HG02759 (cell line): ENCODE measurements at regions not wholly inside any gene's neighbourhood (a gene's known extent, or its start where the extent isn't known, plus 50 kb on each side); places are given as distances from the start of the nearest gene placed in this dataset.

Experiments used
- ATAC-seq: cut with Tn5 transposase; IDR thresholded peaks from one replicate; pipeline ENCODE4 v1.9.1; 2021; ENCODE audit warnings: mild to moderate bottlenecking, moderate library complexity; ENCODE audit not compliant: unreplicated experiment

DNA sequence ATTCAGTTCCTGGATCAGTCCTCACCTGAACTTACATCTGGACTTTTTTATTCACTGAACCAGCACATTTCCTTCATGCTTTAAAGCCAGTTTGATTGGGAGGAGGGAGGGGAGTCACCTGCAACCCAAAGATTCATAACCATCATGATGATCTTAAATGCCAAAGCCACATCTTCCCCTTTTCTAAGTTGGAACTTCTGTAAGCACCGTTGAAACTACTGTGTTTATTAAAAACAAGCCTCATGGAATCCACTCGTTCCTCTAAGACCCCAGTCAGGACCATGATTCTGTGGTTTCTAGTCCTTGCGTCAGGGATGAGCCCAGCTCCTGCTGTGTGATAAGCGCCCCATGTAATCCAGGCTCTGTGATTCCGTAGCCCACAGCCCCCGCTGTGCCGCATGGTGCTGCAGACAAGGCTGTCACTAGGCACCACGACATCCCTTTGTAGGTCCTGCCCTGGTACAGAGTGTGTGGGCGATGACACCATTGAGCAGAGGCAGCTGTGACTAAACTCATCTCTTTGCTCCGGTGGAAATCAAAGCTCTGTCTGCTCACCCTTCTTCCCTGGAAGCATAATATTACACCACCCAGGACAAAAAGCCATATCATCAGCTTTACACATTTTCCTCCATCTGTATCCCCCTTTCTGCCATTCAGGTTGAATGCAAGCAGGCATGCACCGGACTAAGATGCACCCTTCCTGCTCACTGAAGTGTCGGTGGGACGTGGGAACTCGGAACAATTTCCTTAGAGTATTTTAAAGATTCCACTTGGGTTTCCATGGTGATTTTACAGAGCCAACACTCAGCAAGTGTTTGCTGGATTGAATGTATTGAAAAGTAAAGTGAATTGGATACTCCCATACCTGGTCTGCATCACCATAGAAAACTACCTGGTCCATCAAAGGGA, 132.0 kb upstream of the FSTL4 start:
- no peak for ATAC-seq

GRCh38 chr5:133742431-133742988, 130.2 kb upstream of the FSTL4 start:
- ATAC-seq, result peak; percentile 42

GRCh38 chr5:133741818-133742355, 129.5 kb upstream of the FSTL4 start:
- ATAC-seq, result no peak

- no peak for ATAC-seq
Measured at GRCh38 chr5:133741396-133741795, 129.1 kb upstream of the FSTL4 start.

- ATAC-seq, result no peak
Measured at GRCh38 chr5:133739181-133739780, 126.9 kb upstream of the FSTL4 start.

DNA sequence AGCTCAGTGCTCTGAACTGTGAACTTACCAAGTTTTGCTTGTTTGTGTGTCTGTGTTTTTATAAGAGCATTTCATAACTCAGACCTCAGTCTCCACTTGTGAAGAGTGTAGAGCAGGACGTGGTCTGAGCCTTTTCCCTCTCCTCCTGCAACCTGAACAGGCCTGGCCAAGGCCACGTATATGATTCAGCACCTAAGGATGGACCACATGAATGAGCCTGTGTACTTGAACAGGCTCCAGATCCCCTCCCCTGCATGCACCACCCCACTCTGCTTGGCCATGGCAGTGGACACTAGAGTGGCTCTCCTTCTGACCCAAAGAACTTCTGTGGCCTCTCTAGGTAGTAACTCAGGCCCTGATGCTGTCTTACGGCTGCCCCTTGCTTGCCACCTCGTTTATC, 125.9 kb upstream of the FSTL4 start:
- no peak for ATAC-seq

GRCh38 chr5:133736512-133736911, 124.2 kb upstream of the FSTL4 start:
- no peak for ATAC-seq

GRCh38 chr5:133735346-133735745, 123.0 kb upstream of the FSTL4 start:
- no peak for ATAC-seq

GRCh38 chr5:133734916-133735315, 122.6 kb upstream of the FSTL4 start:
- no peak for ATAC-seq

DNA sequence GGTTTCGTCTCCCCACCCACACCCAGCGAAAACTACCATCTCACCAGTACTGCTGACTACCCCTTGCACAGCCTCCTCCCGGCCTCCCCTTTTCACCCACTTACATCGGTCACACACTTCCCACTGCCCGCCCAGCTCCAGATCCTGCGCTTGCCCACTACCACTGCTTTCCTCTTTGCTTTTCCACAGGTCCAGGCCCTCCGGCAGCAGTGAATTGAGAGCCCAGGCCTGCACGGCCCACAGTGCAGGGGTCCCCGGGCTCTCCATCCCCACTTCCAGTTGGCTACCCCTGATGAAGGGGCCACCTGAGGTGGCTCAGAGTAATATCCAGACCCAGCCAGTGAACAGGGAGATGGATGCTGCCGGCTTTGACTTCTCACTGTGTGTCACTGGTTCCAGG, 120.2 kb upstream of the FSTL4 start:
- ATAC-seq, result no peak

GRCh38 chr5:133731951-133732350, 119.6 kb upstream of the FSTL4 start:
- ATAC-seq, result no peak

DNA sequence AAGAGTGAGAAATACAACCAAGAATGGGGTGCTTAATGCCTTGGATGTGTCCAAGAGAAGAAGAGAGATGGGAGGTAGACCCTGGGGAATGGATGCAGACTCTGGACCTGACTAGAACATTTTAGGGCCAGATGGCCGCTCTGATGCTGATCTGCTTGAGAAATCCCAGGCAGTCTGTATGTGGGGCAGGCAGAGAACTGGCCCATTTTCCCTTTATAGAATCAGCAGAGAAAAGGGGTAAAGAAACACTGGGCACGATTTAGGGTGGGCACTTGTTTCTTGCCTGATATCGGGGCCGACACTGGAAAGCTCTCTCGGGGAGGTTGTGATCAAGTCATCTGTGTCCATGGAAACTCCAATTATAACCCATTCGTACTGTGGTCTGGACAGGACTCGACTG, 118.5 kb upstream of the FSTL4 start:
- ATAC-seq, result no peak

DNA sequence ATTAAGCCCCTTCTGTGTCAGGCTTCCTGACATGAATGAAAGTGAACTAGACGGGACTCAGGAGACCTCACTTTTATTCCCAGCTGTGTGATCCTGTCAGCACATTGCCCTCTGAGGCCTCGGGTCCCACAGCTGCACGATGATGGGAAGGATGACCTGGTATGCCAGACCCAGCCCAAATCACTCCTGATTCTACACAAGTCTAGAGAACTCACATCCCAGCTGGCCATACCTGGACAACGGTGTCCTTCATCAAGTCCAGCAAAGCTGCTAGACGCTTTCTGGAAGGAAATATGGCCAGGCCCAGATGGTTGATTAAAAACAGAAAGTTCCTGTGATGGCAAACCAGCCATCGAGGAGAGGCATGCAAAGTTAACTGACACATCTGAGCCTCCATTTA, 118.0 kb upstream of the FSTL4 start:
- no peak for ATAC-seq

GRCh38 chr5:133729800-133730199, 117.5 kb upstream of the FSTL4 start:
- no peak for ATAC-seq

DNA sequence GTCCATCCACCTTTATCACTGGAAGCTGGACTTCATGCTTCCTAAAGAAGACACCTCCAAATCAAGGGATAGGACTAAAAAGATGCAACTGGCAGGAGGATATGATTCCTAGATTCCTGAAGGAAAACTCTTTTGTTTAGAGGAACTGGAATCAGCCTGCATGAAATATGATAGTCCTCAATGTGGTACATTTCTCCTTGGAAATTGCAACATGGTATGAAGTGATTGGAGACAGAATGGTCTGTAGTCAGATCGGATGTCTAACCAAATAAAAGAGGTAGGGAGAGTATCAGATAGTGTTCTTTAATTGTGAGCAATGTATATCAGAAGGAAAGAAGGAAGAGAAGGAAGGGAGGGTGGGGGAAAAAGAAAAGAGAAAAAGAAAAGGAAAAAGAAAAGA, 116.1 kb upstream of the FSTL4 start:
- ATAC-seq, result no peak

DNA sequence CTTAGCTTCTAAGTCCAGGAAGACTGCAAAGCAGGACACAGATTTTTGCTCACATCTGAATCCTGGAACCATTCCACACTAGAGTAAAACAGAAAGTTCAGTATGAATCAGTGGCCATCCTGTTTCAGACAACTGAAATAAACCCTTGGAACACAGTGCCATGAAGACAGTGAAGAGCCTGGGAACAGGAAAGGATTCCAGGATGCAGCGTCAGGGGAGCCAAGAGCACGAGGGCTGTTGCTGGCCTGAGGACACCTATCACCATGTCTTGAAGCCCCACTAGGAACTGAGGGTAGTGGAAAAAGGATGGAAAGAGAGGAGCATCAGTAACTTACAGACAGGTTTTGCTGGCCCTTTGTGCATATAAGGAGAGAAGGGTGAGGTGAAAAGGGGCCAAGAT, 115.3 kb upstream of the FSTL4 start:
- ATAC-seq, result no peak

DNA sequence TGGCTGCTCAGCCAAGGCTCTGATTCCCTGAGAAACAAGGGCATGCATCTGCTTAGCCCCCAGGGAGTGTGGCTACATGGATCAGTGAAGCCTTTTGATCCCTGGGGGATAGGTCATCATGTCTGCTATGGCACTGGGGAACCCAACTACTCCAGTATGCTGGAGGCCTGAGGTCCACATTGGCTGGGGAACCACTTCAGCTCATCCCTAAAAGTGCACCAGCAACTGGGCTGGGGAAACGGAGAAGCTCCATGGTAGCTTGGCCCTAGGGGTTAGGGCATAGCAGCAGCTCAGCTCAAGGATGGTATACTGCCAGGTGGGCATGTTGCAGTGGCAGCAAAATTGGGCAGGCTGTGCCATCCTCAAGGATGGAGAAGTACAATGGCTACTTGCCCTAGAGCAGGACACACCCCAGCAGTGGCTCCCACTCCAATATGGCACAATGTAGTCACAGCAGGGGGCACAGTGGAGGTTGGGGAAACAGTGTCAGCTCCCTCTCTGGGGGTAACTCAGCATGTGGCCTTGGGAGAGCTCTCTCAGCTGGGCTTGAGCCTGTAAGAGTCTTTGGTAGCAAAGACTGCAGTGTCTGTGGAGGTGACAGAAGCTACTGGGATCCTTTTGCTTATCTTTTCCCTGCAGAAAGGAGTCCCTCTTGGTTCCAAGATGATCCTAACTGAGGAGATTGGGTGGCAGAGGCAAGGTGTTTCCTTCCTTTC, 111.5 kb upstream of the FSTL4 start:
- no peak for ATAC-seq

DNA sequence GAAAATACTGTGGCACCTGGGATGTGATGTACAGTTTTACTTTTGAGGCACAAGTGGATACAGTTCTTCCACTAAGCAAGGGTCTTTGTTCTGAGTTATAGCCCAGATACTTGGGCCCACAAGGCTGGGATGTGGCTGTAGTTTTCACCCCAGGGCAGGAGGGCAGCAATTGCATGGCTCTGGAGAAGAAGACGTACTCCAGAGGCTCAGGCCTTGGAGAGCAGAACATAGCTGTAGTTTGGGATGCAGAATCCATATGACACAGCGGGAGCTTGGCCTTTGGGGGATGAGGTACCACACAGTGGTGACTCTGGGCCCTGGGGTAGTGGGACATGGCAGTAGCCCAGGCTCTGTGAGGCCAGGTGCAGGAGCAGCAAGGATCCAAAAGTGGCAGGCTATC, 110.8 kb upstream of the FSTL4 start:
- no peak for ATAC-seq

GRCh38 chr5:133721365-133721764, 109.0 kb upstream of the FSTL4 start:
- ATAC-seq, result no peak

DNA sequence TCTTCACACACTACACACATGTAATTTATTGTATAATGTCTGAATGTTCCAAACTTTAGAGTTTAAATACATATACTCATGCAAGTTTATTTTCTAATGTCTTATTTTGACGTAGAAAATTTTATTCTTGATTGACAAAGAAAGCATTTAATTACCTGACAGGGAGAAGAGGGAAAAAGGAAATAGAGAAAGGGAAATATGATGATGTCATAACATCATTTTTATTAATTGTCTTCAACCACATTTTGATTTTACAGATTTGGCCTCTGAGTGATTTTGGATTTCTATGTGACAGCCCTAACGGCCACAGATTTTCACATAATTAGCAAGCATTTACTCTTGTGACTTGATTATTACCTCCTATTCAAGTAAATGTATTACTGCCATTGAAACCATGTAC, 106.1 kb upstream of the FSTL4 start:
- no peak for ATAC-seq

- no peak for ATAC-seq
Measured at GRCh38 chr5:133716532-133717183, 104.3 kb upstream of the FSTL4 start.
